ENCODE measurements at regions not wholly inside any gene's neighbourhood (a gene's known extent, or its start where the extent isn't known, plus 50 kb on each side); places are given as distances from the start of the nearest gene placed in this dataset.

DNA sequence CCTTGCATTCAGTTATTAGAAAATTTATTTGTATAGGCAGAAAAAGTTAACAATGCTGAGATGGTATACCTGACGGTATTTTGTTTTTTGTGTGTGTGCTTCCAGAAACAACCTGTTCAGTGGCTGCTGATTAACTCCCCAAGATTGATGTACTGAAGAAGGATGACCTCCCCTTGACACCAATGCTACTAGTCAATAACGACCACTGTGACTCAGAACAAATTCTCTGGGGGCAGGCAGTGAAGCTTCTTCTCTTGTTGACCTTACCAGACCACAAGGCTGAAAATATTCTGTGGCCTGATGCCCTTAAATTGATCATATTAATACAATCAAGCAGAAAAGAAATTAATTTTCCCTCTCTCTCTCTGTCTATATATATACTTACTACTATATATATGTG is 1182.9 kb upstream of the CRIM1 start:
- no peak for TF ChIP-seq EZH2 (IDR thresholded peaks at IDR 0.05; ENCODE audit: borderline replicate concordance, low read depth, low read length, poor library complexity, severe bottlenecking)
- TF ChIP-seq, protein P1, sequence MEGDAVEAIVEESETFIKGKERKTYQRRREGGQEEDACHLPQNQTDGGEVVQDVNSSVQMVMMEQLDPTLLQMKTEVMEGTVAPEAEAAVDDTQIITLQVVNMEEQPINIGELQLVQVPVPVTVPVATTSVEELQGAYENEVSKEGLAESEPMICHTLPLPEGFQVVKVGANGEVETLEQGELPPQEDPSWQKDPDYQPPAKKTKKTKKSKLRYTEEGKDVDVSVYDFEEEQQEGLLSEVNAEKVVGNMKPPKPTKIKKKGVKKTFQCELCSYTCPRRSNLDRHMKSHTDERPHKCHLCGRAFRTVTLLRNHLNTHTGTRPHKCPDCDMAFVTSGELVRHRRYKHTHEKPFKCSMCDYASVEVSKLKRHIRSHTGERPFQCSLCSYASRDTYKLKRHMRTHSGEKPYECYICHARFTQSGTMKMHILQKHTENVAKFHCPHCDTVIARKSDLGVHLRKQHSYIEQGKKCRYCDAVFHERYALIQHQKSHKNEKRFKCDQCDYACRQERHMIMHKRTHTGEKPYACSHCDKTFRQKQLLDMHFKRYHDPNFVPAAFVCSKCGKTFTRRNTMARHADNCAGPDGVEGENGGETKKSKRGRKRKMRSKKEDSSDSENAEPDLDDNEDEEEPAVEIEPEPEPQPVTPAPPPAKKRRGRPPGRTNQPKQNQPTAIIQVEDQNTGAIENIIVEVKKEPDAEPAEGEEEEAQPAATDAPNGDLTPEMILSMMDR (conservative IDR thresholded peaks at IDR 0.05; ENCODE audit: low read depth, low read length) = no peak
